ENCODE measurements at regions not wholly inside any gene's neighbourhood (a gene's known extent, or its start where the extent isn't known, plus 50 kb on each side); places are given as distances from the start of the nearest gene placed in this dataset.

DNA sequence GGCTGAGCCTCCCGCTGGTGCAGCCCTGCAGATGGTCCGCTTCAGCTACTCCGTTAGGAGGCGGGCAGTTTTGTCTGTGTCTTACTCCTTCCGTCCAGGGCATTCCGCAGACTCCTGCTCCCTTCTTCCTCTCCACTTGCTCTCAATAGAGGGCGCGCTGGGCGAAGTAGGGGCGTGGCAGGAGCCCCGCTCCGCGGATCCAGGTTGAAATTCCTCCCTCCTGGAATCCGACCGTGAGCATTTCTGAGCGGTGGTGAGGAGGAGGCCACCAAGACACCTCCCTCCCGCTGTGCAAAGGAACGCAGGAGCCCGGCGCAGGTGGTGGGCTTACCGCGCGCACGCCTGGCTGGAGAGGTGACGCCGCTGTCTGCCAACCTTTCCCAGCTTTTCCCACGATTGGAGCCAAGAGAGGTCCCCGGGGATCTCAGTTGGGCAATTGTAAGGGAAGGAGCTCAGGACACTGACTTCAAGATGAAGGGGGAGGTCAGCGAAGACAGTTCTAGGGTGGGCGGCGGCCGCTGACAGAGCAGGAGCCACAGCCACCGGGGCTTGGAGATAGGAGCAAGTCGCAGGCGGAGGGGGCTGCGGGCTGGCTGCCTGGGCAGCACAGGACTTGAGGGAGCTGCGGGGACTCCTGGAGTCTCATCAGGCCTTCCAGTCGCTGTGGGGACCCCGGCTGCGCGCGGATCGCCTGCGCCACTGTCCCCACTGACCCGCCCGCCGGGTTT lies 1011.3 kb downstream of the XPNPEP1 start:
- intact Hi-C loops (cut with DNase I): loop anchor here in 1 of 10 donors (5.0 kb wide), 1 partner anchor 940 kb away; no protein-coding TSS in a partner anchor
- Histone ChIP-seq H3K4me3 (peak overlapping the region in 11 of 12 donors; percentile 22 to 52 (median 43)), H3K36me3 (no peaks in the 10 kb centered on the region), H3K27me3 (peaks cover 0 to 56% (median 8%) of the 10 kb centered on the region in 9 donors), H3K9me3 (no peaks in the 10 kb centered on the region), H3K4me1 (peaks cover 0 to 9% (median 0%) of the 10 kb centered on the region in 12 donors), H3K27ac (no peak overlapping the region)
- peak; percentile 55 to 85 (median 76) for ATAC-seq
- WGBS, 4 donors: 2% methylated on average over 45 to 47 of the region's 47 CpGs
- no peak for TF ChIP-seq POLR2A (IDR thresholded peaks at IDR 0.05)
- TF ChIP-seq, protein P1, sequence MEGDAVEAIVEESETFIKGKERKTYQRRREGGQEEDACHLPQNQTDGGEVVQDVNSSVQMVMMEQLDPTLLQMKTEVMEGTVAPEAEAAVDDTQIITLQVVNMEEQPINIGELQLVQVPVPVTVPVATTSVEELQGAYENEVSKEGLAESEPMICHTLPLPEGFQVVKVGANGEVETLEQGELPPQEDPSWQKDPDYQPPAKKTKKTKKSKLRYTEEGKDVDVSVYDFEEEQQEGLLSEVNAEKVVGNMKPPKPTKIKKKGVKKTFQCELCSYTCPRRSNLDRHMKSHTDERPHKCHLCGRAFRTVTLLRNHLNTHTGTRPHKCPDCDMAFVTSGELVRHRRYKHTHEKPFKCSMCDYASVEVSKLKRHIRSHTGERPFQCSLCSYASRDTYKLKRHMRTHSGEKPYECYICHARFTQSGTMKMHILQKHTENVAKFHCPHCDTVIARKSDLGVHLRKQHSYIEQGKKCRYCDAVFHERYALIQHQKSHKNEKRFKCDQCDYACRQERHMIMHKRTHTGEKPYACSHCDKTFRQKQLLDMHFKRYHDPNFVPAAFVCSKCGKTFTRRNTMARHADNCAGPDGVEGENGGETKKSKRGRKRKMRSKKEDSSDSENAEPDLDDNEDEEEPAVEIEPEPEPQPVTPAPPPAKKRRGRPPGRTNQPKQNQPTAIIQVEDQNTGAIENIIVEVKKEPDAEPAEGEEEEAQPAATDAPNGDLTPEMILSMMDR (IDR thresholded peaks at IDR 0.05): peak in 9 of 12 donors; percentile 8 to 50 (median 23)
- DNase-seq: peak; percentile 27 to 65 (median 40)

GRCh38 chr10:108908096-108908495 lies 1015.2 kb downstream of the XPNPEP1 start:
- 86 to 96% (median 93%) methylated on average over 1 of the region's 1 CpG for WGBS, 4 donors
- peaks cover 0 to 43% (median 8%) of the 10 kb centered on the region in 9 donors for H3K27me3 ChIP-seq
- ATAC-seq: no peak

DNA sequence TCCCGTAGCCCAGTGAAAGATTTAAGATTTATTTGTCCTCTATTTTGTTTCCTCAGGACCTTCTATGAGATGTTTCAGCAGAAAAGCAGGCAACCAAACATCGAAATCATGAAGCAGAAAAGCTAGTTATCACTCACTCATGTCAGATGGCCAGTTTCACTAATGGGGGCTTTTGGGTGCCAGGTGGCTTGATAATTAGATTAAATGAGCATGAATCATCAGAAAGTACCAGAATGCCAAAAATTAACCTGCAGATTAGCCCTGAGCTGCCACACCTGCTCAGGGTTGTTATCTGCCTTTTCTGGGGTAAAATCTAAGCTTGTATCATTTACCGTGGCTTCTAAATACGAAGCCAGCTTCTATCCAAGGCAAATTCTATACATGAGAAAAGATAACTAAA lies 1017.5 kb downstream of the XPNPEP1 start:
- WGBS, 4 donors: 67 to 80% (median 78%) methylated on average over 4 of the region's 4 CpGs
- Histone ChIP-seq H3K27me3 (peaks cover 0 to 27% (median 0%) of the 10 kb centered on the region in 9 donors), H3K4me3 (no peak overlapping the region), H3K36me3 (no peaks in the 10 kb centered on the region), H3K4me1 (peaks cover 0 to 4% (median 0%) of the 10 kb centered on the region in 12 donors), H3K27ac (no peak overlapping the region), H3K9me3 (no peaks in the 10 kb centered on the region)
- ATAC-seq (no peak), DNase-seq (no peak)
- TF ChIP-seq, protein P1 (IDR thresholded peaks at IDR 0.05): no peak
- no peak for TF ChIP-seq POLR2A (IDR thresholded peaks at IDR 0.05)
- intact Hi-C loops (cut with DNase I): no loop called here

More at GRCh38 chr10:108908096-108908495, 1015.2 kb downstream of the XPNPEP1 start:
- Histone ChIP-seq H3K4me3 (no peak overlapping the region), H3K9me3 (no peaks in the 10 kb centered on the region), H3K27ac (no peak overlapping the region), H3K36me3 (no peaks in the 10 kb centered on the region), H3K4me1 (peaks cover 0 to 9% (median 0%) of the 10 kb centered on the region in 12 donors)
- intact Hi-C loops (cut with DNase I): no loop called here
- TF ChIP-seq, protein P1 (IDR thresholded peaks at IDR 0.05): no peak
- TF ChIP-seq POLR2A (IDR thresholded peaks at IDR 0.05): no peak
- DNase-seq: no peak

- no peaks in the 10 kb centered on the region for H3K36me3 ChIP-seq
- intact Hi-C loops (cut with DNase I): no loop called here
- no peak for ATAC-seq
Observed at GRCh38 chr10:108905171-108905570, 1018.1 kb downstream of the XPNPEP1 start.

More at GRCh38 chr10:108905171-108905570, 1018.1 kb downstream of the XPNPEP1 start:
- DNase-seq: no peak
- Histone ChIP-seq H3K9me3 (no peaks in the 10 kb centered on the region), H3K27ac (no peak overlapping the region), H3K27me3 (peaks cover 0 to 21% (median 0%) of the 10 kb centered on the region in 9 donors), H3K4me1 (peaks cover 0 to 4% (median 0%) of the 10 kb centered on the region in 12 donors), H3K4me3 (no peak overlapping the region)
- no peak for TF ChIP-seq POLR2A (IDR thresholded peaks at IDR 0.05)
- TF ChIP-seq, protein P1 (IDR thresholded peaks at IDR 0.05): no peak

All from heart left ventricle (tissue), 16 donors.